HCT116 (cell line): ENCODE measurements at regions not wholly inside any gene's neighbourhood (a gene's known extent, or its start where the extent isn't known, plus 50 kb on each side); places are given as distances from the start of the nearest gene placed in this dataset.
"Not testable (repeated sequence)": the region's sequence is repeated elsewhere in the genome, so short reads cannot be mapped to it uniquely, and the experiment has no call there.

ENCODE experiments used
- ATF3 ChIP-seq: IDR thresholded peaks from 2 replicates; pipeline ENCODE4 v1.6.1; 2012
- CTCF ChIP-seq, 3 experiments: fragments of 200-600 bp in 1 of 3; sonication (generic) in 1 of 3; IDR thresholded peaks in 2 of 3; conservative IDR thresholded peaks in 1 of 3; 2 replicates each; pipeline ENCODE4 v1.5.1; 2012 to 2017; ENCODE audit warnings: low read depth in 2 of 3, low read length in 2 of 3, antibody characterized with exemption in 1 of 3, borderline replicate concordance in 1 of 3, control low read depth in 1 of 3, mild to moderate bottlenecking in 1 of 3, mixed read lengths in 1 of 3, mixed run types in 1 of 3, moderate library complexity in 1 of 3; ENCODE audit not compliant: insufficient read depth in 1 of 3
- FOSL1 ChIP-seq: IDR thresholded peaks from 2 replicates; pipeline ENCODE4 v1.6.1; 2012; ENCODE audit warnings: low read depth
- POLR2A ChIP-seq: IDR thresholded peaks from 2 replicates; pipeline ENCODE4 v1.7.0; 2011; ENCODE audit warnings: borderline replicate concordance; ENCODE audit not compliant: insufficient read depth, insufficient read length; ENCODE audit errors: extremely low read depth

GRCh38 chr4:4107411-4108107 lies 119.2 kb downstream of the OTOP1 start:
- not testable (repeated sequence) for TF ChIP-seq ATF3, FOSL1, POLR2A
- peak; percentile 20 to 67 (median 50); a peak in 5 of 6 replicates for TF ChIP-seq CTCF (IDR thresholded peaks at IDR 0.05 in 2 of 3, conservative IDR thresholded peaks at IDR 0.05 in 1 of 3; ENCODE audit: borderline replicate concordance in 1 of 3, insufficient read depth in 1 of 3, low read depth in 2 of 3, low read length in 2 of 3)
